Ammon's horn (tissue), 1 donor: ENCODE measurements at regions not wholly inside any gene's neighbourhood (a gene's known extent, or its start where the extent isn't known, plus 50 kb on each side); places are given as distances from the start of the nearest gene placed in this dataset.

Source experiments
- DNase-seq: peaks from one replicate; pipeline ENCODE4 v3.0.0-alpha.2; 2016; ENCODE audit warnings: low spot score

GRCh38 chr2:173589604-173590275 lies 235.1 kb downstream of the CDCA7 start:
- no peak for DNase-seq

- peak; percentile 35 for DNase-seq
Measured at GRCh38 chr2:173590276-173590861, 235.7 kb downstream of the CDCA7 start.

GRCh38 chr2:173593109-173593508 lies 238.4 kb downstream of the CDCA7 start:
- DNase-seq, result no peak

- DNase-seq, result no peak
Measured at GRCh38 chr2:173596244-173596643, 241.6 kb downstream of the CDCA7 start.

GRCh38 chr2:173598525-173598924 lies 243.9 kb downstream of the CDCA7 start:
- no peak for DNase-seq

- no peak for DNase-seq
Measured at GRCh38 chr2:173599821-173600359, 245.2 kb downstream of the CDCA7 start.

GRCh38 chr2:173602153-173602795 lies 247.6 kb downstream of the CDCA7 start:
- DNase-seq, result no peak

GRCh38 chr2:173605994-173606393 lies 251.3 kb downstream of the CDCA7 start:
- no peak for DNase-seq

- DNase-seq, result no peak
Measured at GRCh38 chr2:173606619-173607248, 252.1 kb downstream of the CDCA7 start.

GRCh38 chr2:173607606-173608311 lies 253.1 kb downstream of the CDCA7 start:
- DNase-seq, result no peak

- DNase-seq, result no peak
Measured at GRCh38 chr2:173611121-173611520, 256.4 kb downstream of the CDCA7 start.

GRCh38 chr2:173612354-173612753 lies 257.7 kb downstream of the CDCA7 start:
- DNase-seq, result no peak

GRCh38 chr2:173613386-173613785 lies 258.7 kb downstream of the CDCA7 start:
- no peak for DNase-seq

GRCh38 chr2:173614265-173614930 lies 259.7 kb downstream of the CDCA7 start:
- DNase-seq, result no peak

GRCh38 chr2:173623438-173624319 lies 269.0 kb downstream of the CDCA7 start:
- no peak for DNase-seq

GRCh38 chr2:173625315-173625714 lies 270.6 kb downstream of the CDCA7 start:
- DNase-seq, result no peak

GRCh38 chr2:173629076-173629475 lies 274.4 kb downstream of the CDCA7 start:
- DNase-seq, result no peak

- DNase-seq, result no peak
Measured at GRCh38 chr2:173630425-173631126, 275.9 kb downstream of the CDCA7 start.

GRCh38 chr2:173631127-173631460 lies 276.4 kb downstream of the CDCA7 start:
- DNase-seq, result peak; percentile 4

GRCh38 chr2:173644146-173644545 lies 289.5 kb downstream of the CDCA7 start:
- no peak for DNase-seq
